DND-41 (cell line): ENCODE measurements at regions not wholly inside any gene's neighbourhood (a gene's known extent, or its start where the extent isn't known, plus 50 kb on each side); places are given as distances from the start of the nearest gene placed in this dataset.

Experiments
- ATAC-seq: fragments of 200-7000 bp; cut with Tn5 transposase; 3 replicates; pipeline ENCODE4 v1.9.1; 2021; ENCODE audit warnings: low read depth; ENCODE audit not compliant: insufficient read depth
- DNase-seq: peaks from one replicate; pipeline ENCODE4 v3.0.0-alpha.2; 2020
- H2AFZ ChIP-seq: 2 replicates; pipeline ENCODE4 v1.6.0; 2012; ENCODE audit warnings: low read depth, low read length
- H3K27ac ChIP-seq: 2 replicates; pipeline ENCODE4 v1.5.1; 2012; ENCODE audit warnings: low read length, inconsistent platforms
- H3K27me3 ChIP-seq: fragments of 200-600 bp; sonication (generic); 2 replicates; pipeline ENCODE4 v1.6.0; 2012; ENCODE audit warnings: low read length, mild to moderate bottlenecking, inconsistent platforms; ENCODE audit not compliant: insufficient read depth, poor library complexity
- H3K36me3 ChIP-seq: 2 replicates; pipeline ENCODE4 v1.5.1; 2012; ENCODE audit warnings: low read length, inconsistent platforms; ENCODE audit not compliant: insufficient read depth
- H3K4me1 ChIP-seq: 2 replicates; pipeline ENCODE4 v1.5.1; 2012; ENCODE audit warnings: mild to moderate bottlenecking, low read length; ENCODE audit not compliant: insufficient read depth
- H3K4me2 ChIP-seq: 2 replicates; pipeline ENCODE4 v1.6.0; 2012; ENCODE audit warnings: mild to moderate bottlenecking, moderate library complexity, low read length, inconsistent platforms; ENCODE audit not compliant: insufficient read depth
- H3K4me3 ChIP-seq, 2 experiments: fragments of 200-600 bp in 1 of 2; shearing (Covaris generic) in 1 of 2; 2 replicates each; pipeline ENCODE4 v1.5.1; 2012 to 2016; ENCODE audit warnings: inconsistent platforms in 2 of 2, low read length in 2 of 2, mild to moderate bottlenecking in 2 of 2, low read depth in 1 of 2, moderate library complexity in 1 of 2
- H3K79me2 ChIP-seq: 2 replicates; pipeline ENCODE4 v1.6.0; 2012; ENCODE audit warnings: low read length, inconsistent platforms; ENCODE audit not compliant: insufficient read depth
- H3K9ac ChIP-seq: 2 replicates; pipeline ENCODE4 v1.6.0; 2012; ENCODE audit warnings: low read depth, mild to moderate bottlenecking, inconsistent platforms, low read length, moderate library complexity
- H3K9me3 ChIP-seq: 2 replicates; pipeline ENCODE4 v1.5.1; 2012; ENCODE audit warnings: low read length, moderate library complexity, mild to moderate bottlenecking, inconsistent platforms; ENCODE audit not compliant: insufficient read depth, severe bottlenecking
- H4K20me1 ChIP-seq: 2 replicates; pipeline ENCODE4 v1.6.0; 2012; ENCODE audit warnings: low read length; ENCODE audit not compliant: insufficient read depth
- CTCF ChIP-seq: IDR thresholded peaks from 2 replicates; pipeline ENCODE4 v1.5.1; 2012; ENCODE audit warnings: borderline replicate concordance, low read length, moderate library complexity, mild to moderate bottlenecking; ENCODE audit not compliant: poor library complexity, severe bottlenecking; ENCODE audit errors: extremely low read depth
- EZH2 ChIP-seq: IDR thresholded peaks from 3 replicates; pipeline ENCODE4 v1.6.1; 2012; ENCODE audit warnings: borderline replicate concordance, low read depth, mild to moderate bottlenecking, moderate library complexity, low read length, inconsistent platforms; ENCODE audit not compliant: severe bottlenecking

DNA sequence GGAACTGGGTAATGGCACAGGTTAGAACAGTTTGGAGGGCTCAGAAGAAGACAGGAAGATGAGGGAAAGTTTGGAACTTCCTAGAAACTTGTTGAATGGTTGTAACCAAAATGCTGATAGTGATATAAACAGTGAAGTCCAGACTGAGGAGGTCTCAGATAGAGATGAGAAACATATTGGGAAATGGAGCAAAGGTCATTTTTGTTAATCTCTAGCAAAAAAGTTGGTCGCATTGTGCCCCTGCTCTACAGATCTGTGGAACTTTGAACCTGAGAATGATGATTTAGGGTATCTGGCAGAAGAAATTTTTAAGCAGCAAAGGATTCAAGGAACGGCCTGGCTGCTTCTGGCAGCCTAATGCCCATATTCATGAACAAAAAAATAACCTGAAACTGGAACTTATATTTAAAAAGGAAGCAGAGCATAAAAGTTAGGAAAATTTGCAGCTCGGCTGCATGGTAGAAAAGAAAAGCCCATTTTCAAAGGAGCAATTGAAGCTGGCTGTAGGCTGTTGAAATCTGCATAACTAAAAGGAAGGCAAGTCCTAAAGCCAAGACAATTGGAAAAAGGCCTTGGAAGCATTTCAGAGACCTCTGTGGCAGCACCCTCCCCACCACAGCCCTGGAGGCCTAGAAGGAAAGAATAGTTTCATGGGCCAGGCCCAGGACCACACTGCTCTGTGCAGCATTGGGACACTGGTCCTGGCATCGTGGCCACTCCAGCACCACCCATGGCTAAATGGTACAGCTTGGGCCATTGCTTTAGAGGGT, 182.6 kb upstream of the CD96 start:
- H3K27ac ChIP-seq: no peak overlapping the region
- H3K9me3 ChIP-seq: peaks cover 9% of the 10 kb centered on the region
- H2AFZ ChIP-seq: no peak overlapping the region
- no peaks in the 10 kb centered on the region for H4K20me1 ChIP-seq
- H3K4me1 ChIP-seq: no peaks in the 10 kb centered on the region
- H3K9ac ChIP-seq: no peak overlapping the region
- no peak for ATAC-seq
- H3K79me2 ChIP-seq: no peaks in the 10 kb centered on the region
- H3K4me3 ChIP-seq: no peak overlapping the region
- DNase-seq: no peak
- TF ChIP-seq CTCF (no peak), EZH2 (no peak)
- no peak overlapping the region for H3K4me2 ChIP-seq
- no peaks in the 10 kb centered on the region for H3K36me3 ChIP-seq
- no peaks in the 10 kb centered on the region for H3K27me3 ChIP-seq

- H3K27me3 ChIP-seq: no peaks in the 10 kb centered on the region
- H2AFZ ChIP-seq: no peak overlapping the region
- H3K4me3 ChIP-seq: no peak overlapping the region
- TF ChIP-seq EZH2 (no peak), CTCF (no peak)
- H3K4me2 ChIP-seq: no peak overlapping the region
- no peaks in the 10 kb centered on the region for H3K4me1 ChIP-seq
- no peak overlapping the region for H3K9ac ChIP-seq
- DNase-seq: no peak
- no peaks in the 10 kb centered on the region for H3K79me2 ChIP-seq
- no peak for ATAC-seq
- no peak overlapping the region for H3K27ac ChIP-seq
- H4K20me1 ChIP-seq: no peaks in the 10 kb centered on the region
- H3K36me3 ChIP-seq: no peaks in the 10 kb centered on the region
- peaks cover 2% of the 10 kb centered on the region for H3K9me3 ChIP-seq
Observed at GRCh38 chr3:111362381-111363009, 179.5 kb upstream of the CD96 start.

DNA sequence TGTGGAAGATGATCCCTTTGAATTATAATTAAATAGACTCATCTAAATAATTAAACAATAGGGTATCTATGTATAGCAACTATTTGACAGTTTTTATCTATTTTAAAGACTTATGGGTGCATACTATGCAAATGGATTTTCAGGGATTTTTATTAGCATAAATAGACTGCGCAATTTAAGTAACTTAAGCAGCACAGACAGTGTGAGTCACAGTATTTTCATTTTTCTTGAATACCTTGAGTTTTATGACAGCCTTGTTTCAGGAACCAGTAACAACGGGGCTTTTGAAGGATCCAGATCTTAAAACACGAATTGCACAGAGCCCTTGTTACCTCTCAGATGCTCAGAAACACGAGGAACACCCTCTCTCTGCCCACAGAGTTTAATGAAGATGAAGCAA, 175.5 kb upstream of the CD96 start:
- ATAC-seq: no peak
- Histone ChIP-seq H3K36me3 (no peaks in the 10 kb centered on the region), H4K20me1 (no peaks in the 10 kb centered on the region), H3K27me3 (no peaks in the 10 kb centered on the region), H3K27ac (no peak overlapping the region), H3K4me2 (no peak overlapping the region), H3K4me1 (no peaks in the 10 kb centered on the region), H3K4me3 (no peak overlapping the region), H3K9me3 (peaks cover 7% of the 10 kb centered on the region), H2AFZ (no peak overlapping the region), H3K79me2 (no peaks in the 10 kb centered on the region), H3K9ac (no peak overlapping the region)
- TF ChIP-seq EZH2 (no peak), CTCF (no peak)
- DNase-seq: no peak
